HG02678 (cell line): ENCODE measurements at regions not wholly inside any gene's neighbourhood (a gene's known extent, or its start where the extent isn't known, plus 50 kb on each side); places are given as distances from the start of the nearest gene placed in this dataset.

Experiments
- ATAC-seq: cut with Tn5 transposase; IDR thresholded peaks from one replicate; pipeline ENCODE4 v1.9.1; 2021; ENCODE audit warnings: mild to moderate bottlenecking, moderate library complexity; ENCODE audit not compliant: unreplicated experiment

DNA sequence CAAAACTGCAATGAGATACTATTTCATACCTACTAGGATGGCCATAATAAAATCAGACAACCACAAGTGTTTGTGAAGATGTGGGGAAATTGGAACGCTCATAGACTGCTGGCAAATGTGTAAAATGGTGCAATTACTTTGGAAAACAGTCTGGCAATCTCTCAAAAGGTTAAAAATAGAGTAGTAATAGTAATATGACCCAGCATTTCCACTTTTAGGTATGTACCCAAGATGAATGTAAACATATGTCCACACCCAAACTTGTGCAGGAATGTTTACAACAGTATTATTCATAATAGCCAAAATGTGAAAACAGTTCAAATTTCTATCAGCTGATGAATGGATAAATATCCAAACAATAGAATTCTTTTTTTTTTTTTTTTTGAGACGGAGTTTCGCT lies 731.6 kb upstream of the ANKRD30A start:
- ATAC-seq: no peak

DNA sequence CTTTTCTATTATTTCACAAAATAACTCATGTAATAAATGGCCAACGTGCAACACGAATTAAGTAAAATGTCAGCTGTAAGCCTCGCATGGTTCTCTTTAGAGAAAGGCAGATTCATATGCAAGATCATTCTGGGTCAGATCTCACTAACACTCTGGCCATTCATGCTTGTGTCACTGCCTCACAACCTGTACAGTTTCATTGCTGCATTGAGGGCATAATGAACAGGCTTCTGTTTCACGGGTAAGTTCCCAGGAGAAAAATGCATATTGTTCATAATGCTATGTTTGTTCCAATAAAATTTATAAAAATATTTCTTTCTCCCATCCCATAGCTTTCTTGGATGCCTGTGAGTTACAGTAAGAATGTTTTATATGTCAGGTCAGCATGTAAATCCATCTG lies 734.0 kb upstream of the ANKRD30A start:
- ATAC-seq: no peak

DNA sequence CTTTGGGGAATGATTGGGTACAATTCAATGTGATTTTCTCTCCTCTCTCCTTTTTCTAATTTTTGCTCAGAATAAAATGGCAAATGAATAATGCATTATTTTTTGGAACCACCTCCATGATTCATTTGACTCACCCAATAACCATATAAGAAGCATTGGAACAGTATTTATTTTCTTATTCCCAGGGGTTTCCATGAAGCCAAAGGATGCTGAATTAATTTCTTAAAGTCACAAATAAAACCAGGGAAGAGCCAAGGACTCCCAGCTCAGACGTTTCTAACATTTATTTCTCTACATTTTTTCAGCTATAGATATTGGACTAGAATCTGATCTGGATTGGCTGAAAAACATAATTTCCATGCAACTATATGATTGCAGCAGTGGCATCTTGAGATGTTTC lies 735.2 kb upstream of the ANKRD30A start:
- no peak for ATAC-seq

GRCh38 chr10:36388166-36388565 lies 737.2 kb upstream of the ANKRD30A start:
- no peak for ATAC-seq

GRCh38 chr10:36385693-36386092 lies 739.7 kb upstream of the ANKRD30A start:
- no peak for ATAC-seq

DNA sequence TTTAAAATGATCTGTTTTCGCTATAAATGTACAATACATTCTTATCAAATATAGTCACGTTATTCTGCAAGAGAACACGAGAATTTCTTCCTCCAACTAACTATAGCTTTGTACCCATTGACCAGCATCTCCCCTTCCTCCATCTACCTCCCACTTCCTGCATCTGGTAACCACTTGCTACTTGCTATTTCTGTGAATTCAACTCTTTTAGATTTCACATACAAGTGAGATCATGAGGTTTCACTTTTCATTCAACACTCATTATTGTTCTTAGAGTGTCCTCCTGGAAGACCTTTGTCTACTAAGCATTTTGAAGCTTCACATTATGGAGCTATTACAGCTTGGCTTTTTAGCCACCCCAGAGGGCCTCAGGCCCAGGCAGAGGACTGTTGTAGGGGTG lies 741.3 kb upstream of the FZD8 start:
- no peak for ATAC-seq

- no peak for ATAC-seq
Observed at GRCh38 chr10:36381748-36382147, 739.7 kb upstream of the FZD8 start.

- no peak for ATAC-seq
Observed at GRCh38 chr10:36380538-36380937, 738.4 kb upstream of the FZD8 start.

DNA sequence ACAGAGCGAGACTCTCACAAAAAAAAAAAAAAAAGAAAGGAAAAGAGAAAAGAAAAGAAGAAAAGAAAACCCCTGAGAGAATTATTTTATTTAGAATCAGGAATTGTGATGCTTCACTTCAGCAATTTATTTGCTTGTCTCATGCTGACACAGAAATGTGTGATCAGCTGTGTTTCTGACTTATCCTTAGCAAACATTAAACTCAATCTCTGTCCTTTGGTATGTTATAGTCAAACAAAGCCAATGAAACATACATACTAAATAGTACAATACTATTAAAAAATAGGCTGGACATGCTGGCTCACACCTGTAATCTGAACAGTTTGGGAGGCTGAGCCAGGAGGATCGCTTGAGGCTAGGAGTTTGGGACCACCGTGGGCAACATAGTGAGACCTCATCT lies 733.0 kb upstream of the FZD8 start:
- no peak for ATAC-seq

DNA sequence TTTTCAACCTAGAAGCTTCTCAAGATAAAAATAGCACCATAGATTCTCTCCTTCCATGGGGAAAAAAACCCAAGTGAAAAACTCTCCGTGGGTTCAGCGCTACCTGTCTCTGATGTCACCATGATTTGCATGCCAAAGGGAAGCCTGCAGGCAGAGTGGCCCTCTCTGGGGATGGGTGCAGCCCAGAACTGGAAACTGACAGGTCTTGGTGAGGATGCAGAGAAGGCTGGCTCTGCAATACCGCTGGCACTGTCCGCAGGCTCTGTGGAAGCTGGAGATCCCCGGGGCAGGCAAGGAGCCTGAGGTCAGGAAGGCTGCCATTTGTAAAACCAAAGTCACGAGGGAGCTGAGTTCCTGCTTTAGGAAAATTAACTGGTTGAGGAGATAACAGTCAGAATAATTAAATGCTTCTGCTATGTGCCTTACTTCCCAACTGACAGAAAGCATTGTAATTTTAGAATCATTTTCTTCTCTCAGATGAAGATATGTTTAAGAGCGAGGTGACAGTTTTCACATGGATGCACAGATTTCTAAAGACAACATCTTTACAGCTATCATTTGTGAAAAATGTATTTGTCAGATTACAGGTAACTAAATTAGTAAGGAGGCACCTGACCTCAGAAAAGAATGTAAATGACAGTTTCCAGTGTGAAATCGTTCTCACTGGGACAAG lies 731.5 kb upstream of the FZD8 start:
- ATAC-seq: no peak

DNA sequence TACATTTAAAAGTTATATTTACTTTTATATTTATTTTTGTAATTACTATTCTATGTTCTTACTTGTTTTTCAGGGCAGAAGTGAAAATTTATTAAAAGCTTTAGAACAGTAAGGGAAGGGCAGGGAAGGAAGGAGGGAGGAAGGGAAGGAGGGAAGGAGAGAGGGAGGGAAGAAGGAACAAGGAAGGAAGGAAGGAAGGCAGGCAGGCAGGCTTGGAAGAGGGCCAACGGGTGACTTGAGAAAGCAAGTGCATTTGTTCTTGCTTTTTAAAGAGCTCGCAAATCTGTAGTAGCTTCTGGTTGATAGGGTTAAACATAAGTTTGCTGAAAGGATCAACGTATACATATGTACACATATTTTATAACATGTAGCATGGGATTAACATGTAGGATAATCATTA lies 725.3 kb upstream of the FZD8 start:
- ATAC-seq: no peak

GRCh38 chr10:36366843-36367242 lies 724.7 kb upstream of the FZD8 start:
- ATAC-seq: no peak

GRCh38 chr10:36366065-36366464 lies 724.0 kb upstream of the FZD8 start:
- no peak for ATAC-seq

- no peak for ATAC-seq
Observed at GRCh38 chr10:36362257-36362656, 720.2 kb upstream of the FZD8 start.

GRCh38 chr10:36358736-36359135 lies 716.6 kb upstream of the FZD8 start:
- no peak for ATAC-seq

- ATAC-seq: no peak
Observed at GRCh38 chr10:36354633-36355032, 712.5 kb upstream of the FZD8 start.

DNA sequence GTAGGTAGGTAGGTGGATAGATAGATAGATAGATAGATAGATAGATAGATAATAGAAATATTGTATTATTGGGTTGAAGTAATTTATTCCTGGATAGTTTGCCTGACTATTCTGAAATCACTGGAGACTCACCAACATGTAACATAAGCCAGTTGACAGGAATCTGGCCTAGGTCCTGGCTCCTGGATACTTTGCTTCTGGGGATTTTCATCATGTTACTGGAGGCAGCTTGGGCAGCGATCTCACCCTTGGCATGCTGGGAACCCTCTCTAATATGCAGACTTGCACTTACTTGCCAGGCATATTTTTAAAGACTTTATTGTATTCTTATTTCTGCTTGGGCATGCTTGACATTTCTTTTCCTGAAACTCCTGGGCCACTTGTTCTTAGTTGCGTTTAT lies 709.1 kb upstream of the FZD8 start:
- ATAC-seq: no peak

DNA sequence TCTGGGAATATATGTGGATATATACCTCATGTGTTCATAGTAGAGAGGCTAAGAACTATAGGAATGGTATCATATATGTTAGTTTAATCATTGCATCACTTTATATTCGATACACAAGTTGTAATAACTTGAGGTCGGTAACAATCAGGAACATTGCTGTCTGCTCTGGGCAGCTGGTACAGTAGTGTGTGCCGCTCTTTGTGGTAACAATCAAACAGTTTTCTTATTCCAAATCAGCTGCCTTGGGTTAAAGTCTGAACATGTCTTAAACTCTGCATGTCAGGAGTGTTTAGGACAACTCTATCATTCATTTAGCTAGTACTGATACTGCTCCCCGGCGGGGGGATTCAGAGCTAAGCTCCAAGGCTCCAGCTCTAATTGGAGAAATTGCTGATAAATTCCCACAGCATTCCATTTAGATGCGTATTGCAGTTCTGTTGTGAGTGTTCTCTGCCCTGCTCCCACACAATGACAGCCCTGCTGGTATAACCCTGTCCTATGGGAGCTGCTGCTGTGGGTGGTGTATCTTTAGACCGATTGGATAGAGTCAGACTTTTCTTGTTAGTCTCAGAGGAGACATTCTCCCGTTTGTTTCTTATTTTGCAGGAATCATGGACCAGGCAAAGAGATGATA lies 707.5 kb upstream of the FZD8 start:
- ATAC-seq: no peak

DNA sequence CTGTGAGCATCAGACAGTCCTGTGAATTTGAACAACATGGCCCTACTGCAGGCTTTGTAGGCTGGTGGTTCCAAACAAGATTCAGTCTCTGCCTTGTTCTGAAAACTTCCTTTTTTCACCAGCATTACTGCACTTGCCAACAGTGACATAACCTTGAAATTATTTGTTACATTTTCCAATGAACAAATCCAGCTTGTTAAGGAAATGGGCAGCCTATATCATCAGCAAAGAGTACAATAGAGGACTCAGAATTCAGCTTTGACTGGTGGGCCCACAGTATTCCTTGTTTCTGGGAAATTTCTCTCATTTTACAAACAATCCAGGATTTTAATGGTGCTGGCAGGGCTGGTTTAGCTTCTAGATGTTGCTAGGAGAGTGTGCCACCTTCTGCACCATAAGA lies 703.7 kb upstream of the FZD8 start:
- no peak for ATAC-seq

GRCh38 chr10:36345175-36345533 lies 703.1 kb upstream of the FZD8 start:
- no peak for ATAC-seq

DNA sequence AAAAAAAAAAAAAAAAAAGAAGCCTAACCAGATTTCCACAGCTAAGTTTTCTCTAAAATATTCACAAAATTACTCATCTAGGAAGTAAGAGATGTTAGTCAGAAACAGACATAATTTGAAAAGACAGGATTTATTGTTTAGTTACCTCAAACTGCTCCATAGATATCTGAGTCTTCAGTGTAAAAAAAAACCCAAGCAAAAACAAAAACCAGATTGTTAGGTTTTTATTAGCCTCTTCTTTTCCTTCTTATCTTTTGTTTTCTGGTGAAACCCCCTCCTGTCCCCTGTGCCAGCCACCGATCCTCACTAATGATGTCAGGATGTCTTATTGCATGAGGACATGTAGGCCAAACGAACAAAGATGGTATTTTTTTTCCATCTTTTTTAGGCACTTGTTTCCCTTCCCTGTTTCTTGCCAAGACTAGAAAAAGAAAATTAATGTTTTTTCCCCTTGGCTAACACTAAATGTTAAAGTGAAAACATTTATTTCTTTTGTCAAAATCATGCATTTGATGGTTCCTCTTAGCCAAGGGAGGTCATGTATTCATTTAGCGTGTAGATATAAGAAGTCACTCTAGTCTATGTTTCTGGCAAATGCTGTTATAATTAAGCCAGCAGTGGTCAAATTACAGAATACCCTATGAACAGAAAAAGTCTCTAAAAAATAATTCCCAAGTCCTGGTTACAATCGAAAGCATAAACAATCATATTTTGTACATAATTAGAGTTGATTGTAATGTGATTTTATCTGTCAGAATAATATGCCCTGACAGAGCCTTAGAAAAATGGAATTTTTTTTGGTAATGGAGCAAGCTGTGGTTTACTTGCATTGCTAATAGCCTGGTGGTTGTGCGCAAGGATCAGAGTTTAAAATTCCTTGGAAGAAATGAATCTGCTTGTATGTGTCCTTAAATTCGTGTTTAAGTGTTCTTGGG lies 702.4 kb upstream of the FZD8 start:
- ATAC-seq: no peak

- no peak for ATAC-seq
Observed at GRCh38 chr10:36342781-36343180, 700.7 kb upstream of the FZD8 start.
